ENCODE measurements at regions not wholly inside any gene's neighbourhood (a gene's known extent, or its start where the extent isn't known, plus 50 kb on each side); places are given as distances from the start of the nearest gene placed in this dataset.

DNA sequence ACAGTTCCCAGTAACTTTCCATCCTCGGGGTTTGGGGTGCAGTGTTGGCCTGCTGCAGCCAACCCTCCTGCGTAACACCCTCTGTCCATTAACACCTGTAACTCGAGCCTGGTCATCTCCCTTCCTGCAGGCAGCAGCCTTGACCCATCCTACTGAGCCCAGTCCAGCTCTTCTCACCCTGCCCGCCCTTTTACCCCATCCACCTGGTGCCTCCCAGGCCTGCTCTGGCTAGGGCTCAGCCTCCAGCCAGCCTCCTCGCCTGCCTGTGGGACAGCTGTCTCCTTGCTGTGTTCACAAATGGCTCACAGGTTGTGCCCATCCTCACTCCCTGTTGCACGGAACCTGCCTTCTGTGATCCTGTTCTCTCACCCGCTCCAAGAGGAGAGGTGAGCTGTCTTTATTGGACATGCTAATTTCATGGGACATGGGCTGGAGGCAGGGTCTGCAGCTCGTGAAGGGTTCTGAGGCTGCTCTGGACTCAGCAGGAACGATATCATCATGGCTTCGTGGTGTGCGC, 277.2 kb upstream of the TCERG1L start:
- Histone ChIP-seq H3K27ac (ENCODE audit: low read depth in 1 of 2, low read length in 2 of 2) (no peak overlapping the region), H3K9me3 (ENCODE audit: control insufficient read depth in 1 of 2, insufficient read depth in 1 of 2, low read length in 2 of 2) (peaks cover 0 to 29% of the 10 kb centered on the region in 2 experiments), H3K4me3 (ENCODE audit: low read length) (no peak overlapping the region), H3K27me3 (ENCODE audit: control insufficient read depth in 1 of 2, insufficient read depth in 2 of 2, low read length in 2 of 2) (peaks cover 0 to 3% of the 10 kb centered on the region in 2 experiments), H3K36me3 (ENCODE audit: insufficient read depth, low read length) (no peaks in the 10 kb centered on the region), H3K4me1 (ENCODE audit: insufficient read depth, low read length) (no peaks in the 10 kb centered on the region)
- H3K4me1 Mint-ChIP-seq (ENCODE audit: low read depth) = no peaks in the 10 kb centered on the region
- peaks cover 9% of the 10 kb centered on the region for H3K27me3 Mint-ChIP-seq
- TF ChIP-seq, protein P1, sequence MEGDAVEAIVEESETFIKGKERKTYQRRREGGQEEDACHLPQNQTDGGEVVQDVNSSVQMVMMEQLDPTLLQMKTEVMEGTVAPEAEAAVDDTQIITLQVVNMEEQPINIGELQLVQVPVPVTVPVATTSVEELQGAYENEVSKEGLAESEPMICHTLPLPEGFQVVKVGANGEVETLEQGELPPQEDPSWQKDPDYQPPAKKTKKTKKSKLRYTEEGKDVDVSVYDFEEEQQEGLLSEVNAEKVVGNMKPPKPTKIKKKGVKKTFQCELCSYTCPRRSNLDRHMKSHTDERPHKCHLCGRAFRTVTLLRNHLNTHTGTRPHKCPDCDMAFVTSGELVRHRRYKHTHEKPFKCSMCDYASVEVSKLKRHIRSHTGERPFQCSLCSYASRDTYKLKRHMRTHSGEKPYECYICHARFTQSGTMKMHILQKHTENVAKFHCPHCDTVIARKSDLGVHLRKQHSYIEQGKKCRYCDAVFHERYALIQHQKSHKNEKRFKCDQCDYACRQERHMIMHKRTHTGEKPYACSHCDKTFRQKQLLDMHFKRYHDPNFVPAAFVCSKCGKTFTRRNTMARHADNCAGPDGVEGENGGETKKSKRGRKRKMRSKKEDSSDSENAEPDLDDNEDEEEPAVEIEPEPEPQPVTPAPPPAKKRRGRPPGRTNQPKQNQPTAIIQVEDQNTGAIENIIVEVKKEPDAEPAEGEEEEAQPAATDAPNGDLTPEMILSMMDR (IDR thresholded peaks at IDR 0.05) = no peak
- no peak for DNase-seq
- H3K36me3 Mint-ChIP-seq (ENCODE audit: low read depth) = no peaks in the 10 kb centered on the region
- no peak overlapping the region for H3K4me3 Mint-ChIP-seq
- H3K9me3 Mint-ChIP-seq = no peaks in the 10 kb centered on the region
- CTCF ChIA-PET = no interaction called here
- intact Hi-C loops (cut with DNase I, micrococcal nuclease) = no loop called here
- no peak for ATAC-seq (ENCODE audit: poor library complexity)
- H3K27ac Mint-ChIP-seq = no peak overlapping the region
- POLR2A ChIA-PET = no interaction called here

DNA sequence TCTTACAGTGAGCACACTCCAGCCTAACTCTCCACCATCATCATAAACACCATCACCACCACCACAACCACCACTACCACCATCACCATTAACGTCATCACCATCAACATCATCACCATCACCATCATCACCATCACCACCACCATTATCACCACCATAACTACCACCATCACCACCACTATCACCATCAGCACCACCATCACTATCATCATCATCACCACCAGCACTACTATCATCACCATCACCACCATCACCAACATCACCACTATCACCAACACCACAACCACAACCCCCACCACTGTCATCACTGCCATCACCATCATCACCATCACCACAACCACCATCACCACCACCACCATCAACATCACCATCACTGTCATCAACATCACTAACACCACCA, 279.0 kb upstream of the TCERG1L start:
- H3K27ac Mint-ChIP-seq = no peak overlapping the region
- no peaks in the 10 kb centered on the region for H3K4me1 Mint-ChIP-seq (ENCODE audit: low read depth)
- intact Hi-C loops (cut with DNase I, micrococcal nuclease) = no loop called here
- H3K4me3 Mint-ChIP-seq = no peak overlapping the region
- DNase-seq (no peak), ATAC-seq (ENCODE audit: poor library complexity) (no peak)
- peaks cover 0 to 3% of the 10 kb centered on the region in 2 experiments for H3K27me3 ChIP-seq (ENCODE audit: control insufficient read depth in 1 of 2, insufficient read depth in 2 of 2, low read length in 2 of 2)
- ChIA-PET POLR2A (no interaction called here), CTCF (no interaction called here)
- H3K9me3 ChIP-seq (ENCODE audit: control insufficient read depth in 1 of 2, insufficient read depth in 1 of 2, low read length in 2 of 2) = peaks cover 0 to 25% of the 10 kb centered on the region in 2 experiments
- no peak overlapping the region for H3K27ac ChIP-seq (ENCODE audit: low read depth in 1 of 2, low read length in 2 of 2)
- TF ChIP-seq, protein P1 (IDR thresholded peaks at IDR 0.05) = no peak
- no peak overlapping the region for H3K4me3 ChIP-seq (ENCODE audit: low read length)
- H3K4me1 ChIP-seq (ENCODE audit: insufficient read depth, low read length) = no peaks in the 10 kb centered on the region
- peaks cover 6% of the 10 kb centered on the region for H3K27me3 Mint-ChIP-seq
- H3K9me3 Mint-ChIP-seq = no peaks in the 10 kb centered on the region
- no peaks in the 10 kb centered on the region for H3K36me3 Mint-ChIP-seq (ENCODE audit: low read depth)
- H3K36me3 ChIP-seq (ENCODE audit: insufficient read depth, low read length) = no peaks in the 10 kb centered on the region

DNA sequence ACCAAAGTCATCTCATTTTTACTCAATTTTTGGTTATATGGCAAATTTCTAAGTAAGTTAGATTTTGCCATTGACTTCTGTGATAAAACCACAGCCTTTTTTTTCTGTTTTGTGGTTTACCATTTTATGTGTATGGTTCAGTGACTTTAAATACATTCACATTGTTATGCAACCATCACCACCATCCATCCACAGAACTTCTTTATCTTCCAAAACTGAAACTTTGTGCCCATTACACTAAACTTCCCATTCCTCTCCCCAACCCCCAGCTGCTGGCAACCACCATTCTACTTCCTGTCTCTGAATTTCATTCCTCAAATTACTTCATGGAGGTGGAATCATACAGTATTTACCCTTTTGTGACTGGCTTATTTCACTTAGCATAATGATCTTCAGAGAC, 280.4 kb upstream of the TCERG1L start:
- CTCF ChIA-PET = no interaction called here
- no peak overlapping the region for H3K27ac ChIP-seq (ENCODE audit: low read depth in 1 of 2, low read length in 2 of 2)
- peaks cover 0 to 3% of the 10 kb centered on the region in 2 experiments for H3K27me3 ChIP-seq (ENCODE audit: control insufficient read depth in 1 of 2, insufficient read depth in 2 of 2, low read length in 2 of 2)
- peaks cover 3% of the 10 kb centered on the region for H3K27me3 Mint-ChIP-seq
- no peaks in the 10 kb centered on the region for H3K4me1 ChIP-seq (ENCODE audit: insufficient read depth, low read length)
- no peak overlapping the region for H3K27ac Mint-ChIP-seq
- H3K9me3 ChIP-seq (ENCODE audit: control insufficient read depth in 1 of 2, insufficient read depth in 1 of 2, low read length in 2 of 2) = peaks cover 0 to 25% of the 10 kb centered on the region in 2 experiments
- H3K4me3 ChIP-seq (ENCODE audit: low read length) = no peak overlapping the region
- intact Hi-C loops (cut with DNase I, micrococcal nuclease) = no loop called here
- H3K4me1 Mint-ChIP-seq (ENCODE audit: low read depth) = no peaks in the 10 kb centered on the region
- no peaks in the 10 kb centered on the region for H3K9me3 Mint-ChIP-seq
- DNase-seq (no peak), ATAC-seq (ENCODE audit: poor library complexity) (no peak)
- H3K36me3 ChIP-seq (ENCODE audit: insufficient read depth, low read length) = no peaks in the 10 kb centered on the region
- POLR2A ChIA-PET = no interaction called here
- TF ChIP-seq, protein P1 (IDR thresholded peaks at IDR 0.05) = no peak
- H3K36me3 Mint-ChIP-seq (ENCODE audit: low read depth) = no peaks in the 10 kb centered on the region
- H3K4me3 Mint-ChIP-seq = no peak overlapping the region
